ENCODE measurements at regions not wholly inside any gene's neighbourhood (a gene's known extent, or its start where the extent isn't known, plus 50 kb on each side); places are given as distances from the start of the nearest gene placed in this dataset.

GRCh38 chr9:90296539-90296938 lies 346.1 kb downstream of the DIRAS2 start:
- DNase-seq (ENCODE audit: low read depth, low spot score), result no peak

GRCh38 chr9:90299968-90300367 lies 342.7 kb downstream of the DIRAS2 start:
- no peak for DNase-seq (ENCODE audit: low read depth, low spot score)

GRCh38 chr9:90300611-90301276 lies 341.9 kb downstream of the DIRAS2 start:
- no peak for DNase-seq (ENCODE audit: low read depth, low spot score)

GRCh38 chr9:90301277-90301653 lies 341.4 kb downstream of the DIRAS2 start:
- DNase-seq (ENCODE audit: low read depth, low spot score), result no peak

GRCh38 chr9:90303655-90304054 lies 339.0 kb downstream of the DIRAS2 start:
- DNase-seq (ENCODE audit: low read depth, low spot score), result no peak

GRCh38 chr9:90306158-90306557 lies 336.5 kb downstream of the DIRAS2 start:
- DNase-seq (ENCODE audit: low read depth, low spot score), result no peak

GRCh38 chr9:90307167-90307833 lies 335.3 kb downstream of the DIRAS2 start:
- DNase-seq (ENCODE audit: low read depth, low spot score), result no peak

GRCh38 chr9:90307891-90308290 lies 334.7 kb downstream of the DIRAS2 start:
- no peak for DNase-seq (ENCODE audit: low read depth, low spot score)

- DNase-seq (ENCODE audit: low read depth, low spot score), result no peak
These were observed 333.9 kb downstream of the DIRAS2 start for GRCh38 chr9:90308691-90309090.

- DNase-seq (ENCODE audit: low read depth, low spot score), result no peak
These were observed 332.7 kb downstream of the DIRAS2 start for GRCh38 chr9:90309809-90310520.

- DNase-seq (ENCODE audit: low read depth, low spot score), result no peak
These were observed 332.1 kb downstream of the DIRAS2 start for GRCh38 chr9:90310521-90310876.

- no peak for DNase-seq (ENCODE audit: low read depth, low spot score)
These were observed 330.8 kb downstream of the DIRAS2 start for GRCh38 chr9:90311811-90312210.

GRCh38 chr9:90322296-90322695 lies 320.3 kb downstream of the DIRAS2 start:
- DNase-seq (ENCODE audit: low read depth, low spot score), result no peak

GRCh38 chr9:90325913-90326653 lies 316.5 kb downstream of the DIRAS2 start:
- DNase-seq (ENCODE audit: low read depth, low spot score), result no peak

- no peak for DNase-seq (ENCODE audit: low read depth, low spot score)
These were observed 312.4 kb downstream of the DIRAS2 start for GRCh38 chr9:90330231-90330630.

GRCh38 chr9:90331826-90332575 lies 310.6 kb downstream of the DIRAS2 start:
- DNase-seq (ENCODE audit: low read depth, low spot score), result no peak

- DNase-seq (ENCODE audit: low read depth, low spot score), result no peak
These were observed 309.4 kb downstream of the DIRAS2 start for GRCh38 chr9:90333226-90333625.

- DNase-seq (ENCODE audit: low read depth, low spot score), result no peak
These were observed 302.2 kb downstream of the DIRAS2 start for GRCh38 chr9:90340421-90340820.

GRCh38 chr9:90342607-90343006 lies 300.0 kb downstream of the DIRAS2 start:
- no peak for DNase-seq (ENCODE audit: low read depth, low spot score)

- DNase-seq (ENCODE audit: low read depth, low spot score), result no peak
These were observed 299.3 kb downstream of the DIRAS2 start for GRCh38 chr9:90343366-90343765.

- no peak for DNase-seq (ENCODE audit: low read depth, low spot score)
These were observed 298.6 kb downstream of the DIRAS2 start for GRCh38 chr9:90343991-90344390.

- no peak for DNase-seq (ENCODE audit: low read depth, low spot score)
These were observed 277.0 kb downstream of the DIRAS2 start for GRCh38 chr9:90365666-90366065.
